Embryonic facial prominence (tissue), 1 donor: ENCODE measurements at regions not wholly inside any gene's neighbourhood (a gene's known extent, or its start where the extent isn't known, plus 50 kb on each side); places are given as distances from the start of the nearest gene placed in this dataset.
"Not testable (repeated sequence)": the region's sequence is repeated elsewhere in the genome, so short reads cannot be mapped to it uniquely, and the experiment has no call there.

Experiments
- DNase-seq: peaks from one replicate; pipeline ENCODE4 v3.0.0-alpha.2; 2016; ENCODE audit errors: extremely low spot score

GRCh38 chr4:28466886-28467285 lies 1606.2 kb downstream of the STIM2 start:
- DNase-seq, result not testable (repeated sequence)

GRCh38 chr4:28469387-28469786 lies 1608.7 kb downstream of the STIM2 start:
- no peak for DNase-seq

- DNase-seq, result no peak
Observed at GRCh38 chr4:28469886-28470285, 1609.2 kb downstream of the STIM2 start.

- DNase-seq, result no peak
Observed at GRCh38 chr4:28475381-28475780, 1614.7 kb downstream of the STIM2 start.

- no peak for DNase-seq
Observed at GRCh38 chr4:28479666-28480065, 1619.0 kb downstream of the STIM2 start.

- DNase-seq, result no peak
Observed at GRCh38 chr4:28481565-28481964, 1620.9 kb downstream of the STIM2 start.

GRCh38 chr4:28482580-28483270 lies 1622.1 kb downstream of the STIM2 start:
- no peak for DNase-seq

GRCh38 chr4:28488021-28488420 lies 1627.4 kb downstream of the STIM2 start:
- no peak for DNase-seq

GRCh38 chr4:28490669-28491068 lies 1630.0 kb downstream of the STIM2 start:
- DNase-seq, result no peak

GRCh38 chr4:28505064-28505463 lies 1644.4 kb downstream of the STIM2 start:
- no peak for DNase-seq

- DNase-seq, result no peak
Observed at GRCh38 chr4:28508636-28509035, 1648.0 kb downstream of the STIM2 start.

GRCh38 chr4:28514766-28515165 lies 1654.1 kb downstream of the STIM2 start:
- not testable (repeated sequence) for DNase-seq

GRCh38 chr4:28518561-28519165 lies 1658.0 kb downstream of the STIM2 start:
- no peak for DNase-seq

GRCh38 chr4:28523681-28524190 lies 1663.1 kb downstream of the STIM2 start:
- no peak for DNase-seq

- DNase-seq, result no peak
Observed at GRCh38 chr4:28536124-28536523, 1675.5 kb downstream of the STIM2 start.

GRCh38 chr4:28545986-28546385 lies 1685.3 kb downstream of the STIM2 start:
- no peak for DNase-seq

- no peak for DNase-seq
Observed at GRCh38 chr4:28548136-28548535, 1687.5 kb downstream of the STIM2 start.

GRCh38 chr4:28548594-28548993 lies 1688.0 kb downstream of the STIM2 start:
- DNase-seq, result no peak

- no peak for DNase-seq
Observed at GRCh38 chr4:28555866-28556265, 1695.2 kb downstream of the STIM2 start.

- DNase-seq, result no peak
Observed at GRCh38 chr4:28557755-28558154, 1697.1 kb downstream of the STIM2 start.

- DNase-seq, result no peak
Observed at GRCh38 chr4:28558895-28559294, 1698.3 kb downstream of the STIM2 start.

GRCh38 chr4:28562913-28563312 lies 1702.3 kb downstream of the STIM2 start:
- no peak for DNase-seq

GRCh38 chr4:28565396-28565795 lies 1704.8 kb downstream of the STIM2 start:
- no peak for DNase-seq
